ENCODE measurements at regions not wholly inside any gene's neighbourhood (a gene's known extent, or its start where the extent isn't known, plus 50 kb on each side); places are given as distances from the start of the nearest gene placed in this dataset.

- in situ Hi-C loops (cut with HindIII; ENCODE audit: low sequenced_read_pairs), result no loop called here
- no peak for DNase-seq (ENCODE audit: low spot score)
Observed at GRCh38 chr13:109843695-109844094, 57.3 kb upstream of the IRS2 start.

DNA sequence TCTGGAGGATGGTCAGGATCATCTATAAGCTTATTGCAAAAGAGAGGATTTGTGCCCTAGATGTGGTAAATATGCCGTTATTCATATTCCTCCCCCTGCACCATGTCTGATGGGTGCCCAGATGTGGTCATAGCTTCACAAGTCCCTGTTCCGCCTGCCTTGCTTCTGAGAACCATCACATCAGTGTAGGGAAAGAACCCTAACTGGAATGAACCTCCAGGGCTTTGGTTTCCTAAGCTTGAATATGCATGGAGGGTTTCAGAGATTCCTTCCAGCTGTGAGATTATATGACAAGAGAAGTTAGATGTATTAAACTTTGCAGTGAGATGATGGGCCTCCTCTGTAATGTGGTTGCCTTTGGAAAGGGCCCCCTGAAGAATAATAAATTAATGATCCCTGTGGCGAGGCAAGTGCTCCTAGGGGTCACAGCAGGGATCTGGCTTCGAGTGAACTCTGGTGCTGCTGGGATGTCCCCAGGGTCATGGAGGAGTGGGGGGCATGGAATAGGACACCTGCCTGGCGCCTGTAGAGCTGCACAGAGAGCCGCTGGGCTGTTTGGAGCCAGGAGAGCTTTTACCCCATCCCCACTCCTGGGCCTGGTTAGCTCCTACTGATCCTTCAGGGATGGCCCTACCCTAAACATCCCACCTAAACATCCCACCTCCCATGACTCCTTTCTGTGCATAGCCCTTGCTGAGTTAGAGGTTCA, 56.0 kb upstream of the IRS2 start:
- in situ Hi-C loops (cut with HindIII; ENCODE audit: low sequenced_read_pairs), result no loop called here
- no peak for DNase-seq (ENCODE audit: low spot score)

DNA sequence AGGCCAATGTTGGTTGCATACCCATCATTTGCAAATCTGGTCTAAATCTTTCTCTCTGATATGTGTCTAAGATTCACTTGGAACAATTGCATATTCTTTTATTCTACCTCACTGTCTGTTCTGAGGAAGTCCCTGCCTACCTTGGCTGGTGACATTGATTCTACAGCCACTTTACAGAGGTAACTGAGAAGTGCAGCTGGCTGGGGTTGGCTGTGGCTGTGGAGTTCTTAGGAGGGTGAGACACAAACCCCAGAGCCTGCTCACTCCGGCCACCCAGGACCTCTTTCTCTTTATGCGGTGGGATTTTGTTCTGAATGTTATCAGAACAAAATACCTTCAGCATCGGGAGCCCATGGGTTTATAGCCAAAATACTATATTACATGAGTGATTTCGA, 54.5 kb upstream of the IRS2 start:
- in situ Hi-C loops (cut with HindIII; ENCODE audit: low sequenced_read_pairs), result no loop called here
- no peak for DNase-seq (ENCODE audit: low spot score)

GRCh38 chr13:109840201-109840892, 54.0 kb upstream of the IRS2 start:
- in situ Hi-C loops (cut with HindIII; ENCODE audit: low sequenced_read_pairs), result no loop called here
- no peak for DNase-seq (ENCODE audit: low spot score)

DNA sequence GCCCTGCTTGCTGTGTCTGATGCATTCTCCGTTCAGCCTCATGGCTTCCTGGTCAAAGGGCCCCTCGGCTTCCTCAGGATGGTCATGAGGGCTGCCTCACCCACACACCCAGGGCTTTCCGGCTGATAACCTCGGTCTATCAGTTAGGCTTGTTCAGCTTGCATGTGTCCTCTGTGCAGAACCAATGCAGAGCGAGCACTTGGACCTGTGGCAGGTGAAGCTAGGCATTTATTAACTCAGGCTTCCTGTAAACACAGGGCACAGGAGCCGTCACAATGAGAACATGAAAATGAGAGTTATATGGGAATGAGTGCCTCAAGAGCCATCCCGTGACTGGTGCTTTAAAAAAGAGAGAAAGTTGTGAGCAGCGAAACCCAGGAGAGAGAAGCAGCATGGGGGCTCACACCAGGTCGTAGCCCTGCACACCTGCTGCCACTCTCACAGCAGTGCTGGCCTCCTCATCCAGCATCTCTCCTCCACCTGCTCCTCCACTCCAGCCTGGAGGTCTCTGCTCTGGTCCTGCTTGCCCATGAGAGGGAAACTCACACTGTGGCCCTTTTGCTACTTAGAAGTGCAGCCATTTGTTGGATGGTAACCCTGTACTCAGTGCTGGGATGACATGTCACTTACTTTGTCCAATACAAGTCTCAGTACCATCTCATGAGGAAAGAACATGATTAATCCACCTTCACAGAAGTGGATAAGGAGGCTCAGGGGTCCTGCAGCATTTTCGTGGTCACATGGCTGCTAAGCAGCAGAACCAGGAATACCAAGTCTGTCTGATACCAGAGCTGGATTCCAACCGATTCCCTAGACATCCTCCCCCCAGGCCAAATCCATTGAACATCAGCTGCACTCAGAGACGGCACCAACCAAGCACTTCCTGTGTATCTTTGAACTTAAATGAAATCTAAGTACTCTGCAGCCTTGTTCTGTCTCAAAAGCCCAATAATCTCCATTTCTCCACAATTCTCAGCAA, 50.5 kb upstream of the IRS2 start:
- in situ Hi-C loops (cut with HindIII; ENCODE audit: low sequenced_read_pairs), result no loop called here
- DNase-seq (ENCODE audit: low spot score), result no peak
